22Rv1 (cell line): ENCODE measurements at regions not wholly inside any gene's neighbourhood (a gene's known extent, or its start where the extent isn't known, plus 50 kb on each side); places are given as distances from the start of the nearest gene placed in this dataset.

Source experiments
- CTCF ChIP-seq: fragments of 450-650 bp; IDR thresholded peaks from 2 replicates; pipeline ENCODE4 v1.5.1; 2017; ENCODE audit warnings: mild to moderate bottlenecking
- ZFX ChIP-seq: fragments of 450-650 bp; IDR thresholded peaks from 2 replicates; pipeline ENCODE4 v1.6.1; 2017; ENCODE audit warnings: antibody characterized with exemption, borderline replicate concordance

GRCh38 chr11:109582470-109582869, 160.5 kb downstream of the C11orf87 start:
- TF ChIP-seq CTCF (no peak), ZFX (no peak)
